KG1 (cell line): ENCODE measurements at regions not wholly inside any gene's neighbourhood (a gene's known extent, or its start where the extent isn't known, plus 50 kb on each side); places are given as distances from the start of the nearest gene placed in this dataset.
"Not testable (repeated sequence)": the region's sequence is repeated elsewhere in the genome, so short reads cannot be mapped to it uniquely, and the experiment has no call there.

Experiments used
- DNase-seq: peaks from one replicate; lab custom pipeline; 2025; lab: John Stamatoyannopoulos, UW

GRCh38 chr1:19024532-19024931, 68.1 kb upstream of the IFFO2 start:
- DNase-seq, result no peak

- no peak for DNase-seq
Observed at GRCh38 chr1:19023787-19024186, 67.3 kb upstream of the IFFO2 start.

GRCh38 chr1:19021845-19022244, 65.4 kb upstream of the IFFO2 start:
- no peak for DNase-seq

- DNase-seq, result not testable (repeated sequence)
Observed at GRCh38 chr1:19019288-19019687, 62.8 kb upstream of the IFFO2 start.

- DNase-seq, result no peak
Observed at GRCh38 chr1:19015476-19015875, 59.0 kb upstream of the IFFO2 start.

- DNase-seq, result no peak
Observed at GRCh38 chr1:19014765-19015164, 58.3 kb upstream of the IFFO2 start.

GRCh38 chr1:19013826-19014548, 57.5 kb upstream of the IFFO2 start:
- DNase-seq, result no peak

GRCh38 chr1:19011845-19012231, 55.4 kb upstream of the IFFO2 start:
- DNase-seq, result no peak

- peak; percentile 65 for DNase-seq
Observed at GRCh38 chr1:19010995-19011844, 54.7 kb upstream of the IFFO2 start.

- DNase-seq, result no peak
Observed at GRCh38 chr1:19010503-19010902, 54.0 kb upstream of the IFFO2 start.

GRCh38 chr1:19009882-19010321, 53.4 kb upstream of the IFFO2 start:
- DNase-seq, result no peak

GRCh38 chr1:19009126-19009881, 52.8 kb upstream of the IFFO2 start:
- DNase-seq, result no peak

- no peak for DNase-seq
Observed at GRCh38 chr1:19007491-19008441, 51.3 kb upstream of the IFFO2 start.

- no peak for DNase-seq
Observed at GRCh38 chr1:19006837-19007271, 50.4 kb upstream of the IFFO2 start.
